ENCODE measurements at regions not wholly inside any gene's neighbourhood (a gene's known extent, or its start where the extent isn't known, plus 50 kb on each side); places are given as distances from the start of the nearest gene placed in this dataset.

DNA sequence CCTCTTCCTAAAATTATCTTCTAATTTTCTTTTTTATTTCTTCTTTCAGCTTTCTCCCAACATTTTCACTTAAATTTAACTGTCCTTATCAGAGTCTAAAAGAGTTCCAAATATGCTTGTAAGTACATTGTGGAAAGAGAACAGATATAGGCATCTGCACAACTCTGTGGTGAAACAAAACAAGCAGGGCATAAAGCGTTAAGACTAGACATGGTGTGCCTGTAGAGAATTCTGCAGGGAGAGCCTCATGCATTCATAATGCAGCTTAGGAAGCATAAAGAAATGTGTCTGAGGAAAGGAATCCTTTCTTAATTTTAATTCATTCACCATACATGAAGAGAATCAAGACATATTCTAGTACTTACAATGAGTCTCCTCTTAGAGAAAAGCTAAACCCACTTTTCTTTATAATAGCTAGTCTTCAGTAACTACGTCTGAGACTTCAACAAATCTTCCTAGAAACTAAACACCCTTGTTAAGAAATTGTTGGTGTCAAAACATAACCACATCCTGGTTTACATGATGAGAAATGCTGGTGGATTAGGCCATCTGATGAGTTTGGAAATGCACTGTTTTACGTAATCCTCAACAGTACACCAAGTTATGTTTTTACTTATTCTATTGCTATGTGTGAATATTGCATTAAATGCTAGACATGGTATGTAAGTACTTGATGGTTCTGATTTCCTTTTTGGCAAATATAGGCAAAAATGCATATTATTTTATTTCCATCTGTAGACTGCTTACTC is 307.8 kb upstream of the GIMD1 start:
- no peak for ATAC-seq

GRCh38 chr4:106671716-106672115 is 303.1 kb upstream of the GIMD1 start:
- no peak for ATAC-seq

- no peak for ATAC-seq
Observed at GRCh38 chr4:106670976-106671375, 302.4 kb upstream of the GIMD1 start.

GRCh38 chr4:106659371-106659770 is 290.8 kb upstream of the GIMD1 start:
- no peak for ATAC-seq

DNA sequence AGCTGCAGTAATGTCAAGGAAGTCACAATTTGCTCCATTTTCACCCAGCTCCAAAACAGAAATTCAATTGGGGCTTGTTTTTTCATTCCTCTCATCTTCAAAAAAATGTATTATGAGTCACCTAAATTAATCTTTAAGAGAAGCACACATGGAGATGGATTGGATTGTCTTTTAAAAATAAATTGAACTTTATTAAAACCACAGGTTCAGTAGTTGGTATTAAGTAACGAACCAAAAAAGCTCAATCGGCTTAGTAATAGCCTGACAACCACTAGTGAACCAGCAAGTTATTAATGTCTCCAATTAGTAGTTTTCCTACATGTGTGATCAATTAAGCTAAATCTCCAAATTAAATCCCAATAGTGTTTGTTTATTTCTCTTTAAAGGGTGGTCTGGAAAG is 283.5 kb upstream of the GIMD1 start:
- ATAC-seq = no peak

DNA sequence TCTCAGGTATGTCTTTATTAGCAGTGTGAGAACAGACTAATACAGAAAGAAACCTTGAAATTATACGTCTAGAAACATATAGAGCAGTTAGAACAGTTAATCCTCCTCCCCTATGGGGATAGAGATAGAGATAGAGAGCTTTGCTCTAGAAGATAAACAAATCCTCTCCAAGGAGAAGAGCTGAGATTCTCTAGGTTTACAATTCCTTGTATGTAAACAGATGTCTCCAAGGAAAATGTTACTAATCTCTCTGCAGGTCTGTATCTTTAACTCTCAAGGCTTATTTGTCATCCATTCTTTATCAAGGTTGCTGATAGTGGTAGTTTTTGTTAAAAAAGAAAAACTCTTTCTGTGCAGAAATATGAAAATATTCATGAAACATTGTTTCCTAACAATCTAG is 282.1 kb upstream of the GIMD1 start:
- no peak for ATAC-seq

- ATAC-seq = no peak
Observed at GRCh38 chr4:106647451-106647850, 278.9 kb upstream of the GIMD1 start.

DNA sequence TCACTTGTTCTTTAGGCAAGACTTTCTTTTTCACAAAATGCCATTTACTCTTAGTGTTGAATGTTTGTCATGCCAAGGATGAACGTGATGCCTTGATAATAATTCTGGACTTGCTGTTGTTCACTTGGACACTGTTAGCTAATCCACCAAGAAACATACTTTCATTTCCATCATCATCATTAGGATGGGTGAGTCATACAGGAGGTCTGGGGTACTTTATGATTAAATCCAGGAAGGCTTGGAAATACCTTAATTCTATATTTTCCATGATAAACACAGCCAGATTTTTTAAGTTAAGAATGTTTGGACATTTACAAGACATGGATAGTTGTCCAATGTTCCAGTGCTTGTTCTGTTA is 260.7 kb upstream of the GIMD1 start:
- no peak for ATAC-seq

DNA sequence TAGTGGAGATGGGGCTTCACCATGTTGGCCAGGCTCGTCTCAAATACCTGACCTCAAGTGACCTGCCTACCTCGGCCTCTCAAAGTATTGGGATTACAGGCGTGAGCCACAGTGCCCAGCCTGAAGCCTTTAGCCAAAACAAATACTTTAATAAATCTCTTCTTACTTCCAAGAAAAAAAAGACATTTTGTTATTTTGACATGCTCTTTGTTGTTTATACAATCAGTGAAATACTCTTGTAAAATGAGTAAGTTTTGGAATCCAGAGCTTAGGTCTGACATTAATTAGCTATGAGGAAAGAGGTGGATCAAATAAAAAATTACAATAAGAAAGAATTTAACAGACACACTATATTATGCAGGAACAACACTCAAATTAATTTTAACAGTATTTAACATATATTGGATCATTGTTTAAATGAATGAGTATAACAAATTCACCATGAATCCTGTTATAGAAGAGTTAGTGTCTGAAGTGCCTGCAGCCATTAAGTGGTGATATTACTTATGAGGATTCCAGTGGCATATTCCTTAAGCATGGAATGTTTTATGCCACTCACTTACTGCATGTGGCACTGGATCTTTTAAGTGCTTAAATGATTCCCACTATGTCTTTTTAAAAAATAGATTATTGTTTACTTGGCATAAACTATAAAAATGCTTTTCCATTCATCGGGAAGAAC is 260.1 kb upstream of the GIMD1 start:
- no peak for ATAC-seq

DNA sequence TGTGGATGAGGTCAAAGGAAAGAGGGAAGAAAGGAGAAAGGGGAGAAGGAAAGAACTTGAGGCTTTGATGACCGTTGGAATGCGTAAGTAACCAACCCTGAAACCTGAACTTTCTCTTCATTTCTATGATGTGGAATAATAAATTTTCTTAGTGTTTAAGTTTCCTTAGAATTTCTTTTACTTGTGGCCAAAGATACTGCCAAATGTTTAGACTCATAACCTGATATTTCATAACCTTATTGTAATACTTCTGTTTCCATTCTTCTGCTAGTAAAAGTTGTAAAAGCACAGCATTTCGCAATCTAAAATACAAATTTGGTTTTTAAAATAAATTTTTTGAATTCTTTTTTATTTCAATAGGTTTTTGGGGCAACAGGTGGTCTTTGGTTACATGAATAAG is 258.5 kb upstream of the GIMD1 start:
- no peak for ATAC-seq

DNA sequence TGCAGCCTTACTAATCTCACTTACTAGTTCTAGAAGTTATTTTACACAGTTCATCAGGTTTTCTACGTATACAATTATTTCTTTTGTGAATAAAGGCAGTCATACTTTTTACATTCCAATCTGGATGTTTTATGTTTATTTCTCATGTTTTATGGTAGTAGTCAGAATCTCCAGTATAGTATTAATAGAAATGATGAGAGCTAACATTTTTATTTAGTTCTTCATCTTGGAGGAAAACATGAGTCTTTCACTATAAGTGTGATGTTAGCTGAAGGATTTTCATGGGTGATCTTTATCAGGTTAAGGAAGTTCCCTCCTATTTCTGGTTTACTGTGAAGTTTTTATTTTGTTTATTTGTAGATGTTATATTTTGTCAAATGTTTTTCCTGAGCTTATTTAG is 256.1 kb upstream of the GIMD1 start:
- no peak for ATAC-seq

DNA sequence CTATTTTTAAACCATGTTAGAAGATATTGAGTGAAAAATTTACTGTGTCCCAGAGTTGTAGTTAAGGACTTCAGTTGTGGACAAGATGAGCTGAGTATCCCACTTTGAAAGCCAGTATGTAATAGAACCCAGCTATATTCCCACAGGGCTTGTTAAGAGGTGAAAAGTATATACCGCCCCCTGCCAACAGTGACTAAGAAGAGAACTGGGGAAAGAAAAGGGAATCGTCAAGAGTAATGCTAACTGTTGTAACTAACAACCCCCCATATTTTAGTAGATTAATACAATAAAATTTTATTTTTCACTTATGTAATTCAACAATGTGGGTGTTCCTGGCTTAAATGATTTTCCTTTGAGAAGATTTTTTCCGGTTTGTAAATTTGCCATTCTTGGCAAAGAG is 250.4 kb upstream of the GIMD1 start:
- ATAC-seq = no peak

DNA sequence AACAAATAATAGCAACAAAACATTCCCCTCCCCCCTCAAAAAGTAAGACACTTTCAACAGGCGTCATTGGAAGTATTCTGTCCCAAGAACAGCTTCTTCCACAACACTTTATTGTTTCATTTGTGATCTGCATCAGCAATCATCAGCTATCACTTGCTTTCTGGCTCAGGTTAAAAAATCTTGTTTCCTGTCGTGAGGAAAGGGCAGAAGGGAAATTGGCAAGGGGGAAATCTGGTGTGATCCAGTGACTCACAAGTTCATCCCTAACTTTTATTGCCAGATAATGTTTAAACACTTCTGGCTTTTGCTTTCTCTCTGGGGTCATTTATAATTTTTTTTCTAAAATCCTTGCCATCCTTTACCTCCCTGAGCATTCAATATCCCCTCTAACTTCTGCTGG is 247.4 kb upstream of the GIMD1 start:
- no peak for ATAC-seq

GRCh38 chr4:106615410-106615945 is 246.9 kb upstream of the GIMD1 start:
- ATAC-seq = no peak

- ATAC-seq = no peak
Observed at GRCh38 chr4:106614441-106614840, 245.9 kb upstream of the GIMD1 start.

GRCh38 chr4:106609917-106610316 is 241.3 kb upstream of the GIMD1 start:
- no peak for ATAC-seq

GRCh38 chr4:106607558-106607957 is 239.0 kb upstream of the GIMD1 start:
- no peak for ATAC-seq

GRCh38 chr4:106604319-106605051 is 235.9 kb upstream of the GIMD1 start:
- no peak for ATAC-seq

GRCh38 chr4:106603471-106603870 is 234.9 kb upstream of the GIMD1 start:
- ATAC-seq = no peak

DNA sequence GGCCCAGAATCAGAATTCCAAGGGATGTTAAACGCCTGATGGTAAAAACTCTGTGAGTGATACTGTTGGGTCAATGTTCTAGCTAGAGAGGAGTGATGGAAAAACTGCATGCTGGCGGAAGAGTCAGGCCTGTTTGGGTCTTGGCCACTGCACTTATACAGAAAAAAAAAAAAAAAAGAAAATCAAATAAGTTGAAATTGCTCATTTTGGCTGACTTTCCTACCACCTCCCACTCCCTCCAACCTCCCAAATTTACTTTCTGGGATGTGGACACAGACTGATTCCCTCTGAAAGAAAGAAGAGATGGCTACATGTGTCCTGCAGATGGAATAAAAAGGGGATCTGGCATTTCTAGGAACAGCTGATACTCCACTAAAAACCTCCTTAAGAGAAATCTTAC is 234.1 kb upstream of the GIMD1 start:
- no peak for ATAC-seq

DNA sequence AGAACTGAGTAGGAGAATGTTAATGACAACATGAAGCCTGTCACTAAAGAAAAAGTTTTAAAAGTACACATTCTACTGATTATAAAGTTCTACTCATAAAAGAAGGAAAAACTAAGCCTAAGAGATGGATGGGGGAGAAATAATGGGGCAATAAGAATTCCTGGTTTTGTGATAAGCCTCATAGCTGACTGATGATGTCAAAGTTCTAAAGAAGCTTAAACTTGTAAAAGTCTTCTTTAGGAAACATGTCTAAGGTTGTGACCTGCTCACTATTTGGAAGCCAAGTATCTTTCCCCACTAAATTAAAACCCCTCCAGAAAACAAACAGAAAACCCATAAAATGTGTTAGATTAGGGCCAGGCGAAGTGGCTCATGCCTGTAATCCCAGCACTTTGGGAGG is 232.9 kb upstream of the GIMD1 start:
- no peak for ATAC-seq

DNA sequence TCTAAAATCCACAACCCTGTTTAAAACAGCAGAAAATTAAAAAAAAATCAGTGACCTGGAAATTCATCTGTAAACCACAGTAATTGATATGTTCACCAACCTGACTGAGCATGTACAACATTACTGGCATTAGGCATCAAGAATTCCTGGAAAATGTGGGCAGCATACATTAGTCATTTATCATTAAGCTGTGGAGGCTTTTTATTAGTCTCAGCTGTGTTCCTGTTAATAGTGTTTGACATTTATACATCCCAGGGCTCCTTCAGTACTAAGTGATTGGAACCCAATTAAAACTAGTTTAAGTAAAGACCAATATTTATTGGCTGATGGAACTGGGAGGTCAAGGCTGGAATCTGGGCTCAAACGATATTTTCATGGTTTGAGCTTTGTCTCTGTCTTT is 227.3 kb upstream of the GIMD1 start:
- no peak for ATAC-seq

- no peak for ATAC-seq
Observed at GRCh38 chr4:106594291-106594952, 225.8 kb upstream of the GIMD1 start.

All from activated CD4-positive, CD25-positive, alpha-beta regulatory T cell treated with anti-CD3 and anti-CD28 coated beads, Interleukin-2, amount 50 U/mL, for 24 hours (primary cell).